Kidney (tissue), 13 donors: ENCODE measurements at regions not wholly inside any gene's neighbourhood (a gene's known extent, or its start where the extent isn't known, plus 50 kb on each side); places are given as distances from the start of the nearest gene placed in this dataset.

Source experiments
- DNase-seq, 5 donors: peaks; one replicate each; pipeline ENCODE4 v3.0.0-alpha.2; 2013 to 2020
- FAIRE-seq: peaks from 2 replicates; lab custom pipeline; 2012; peaks lifted over from hg19 to GRCh38; lab: Jason Lieb, UNC
- H3K27ac ChIP-seq, 2 donors: one replicate each; pipeline ENCODE4 v1.7.0; 2013; ENCODE audit warnings: low read depth in 2 of 2, low read length in 2 of 2, inconsistent platforms in 1 of 2
- H3K27me3 ChIP-seq: one replicate; pipeline ENCODE4 v1.7.1; 2013; ENCODE audit warnings: low read length, inconsistent platforms; ENCODE audit not compliant: control insufficient read depth, insufficient read depth
- H3K36me3 ChIP-seq, 3 donors: one replicate each; pipeline versions ENCODE4 v1.7.0 to v1.7.1; 2013; ENCODE audit warnings: low read length in 3 of 3, control low read depth in 1 of 3, inconsistent platforms in 1 of 3; ENCODE audit not compliant: insufficient read depth in 3 of 3, control insufficient read depth in 2 of 3
- H3K4me1 ChIP-seq, 3 donors: one replicate each; pipeline versions ENCODE4 v1.7.0 to v1.7.1; 2013; ENCODE audit warnings: low read length in 3 of 3, inconsistent platforms in 1 of 3, low read depth in 1 of 3; ENCODE audit not compliant: control insufficient read depth in 2 of 3, insufficient read depth in 2 of 3
- H3K4me3 ChIP-seq, 3 donors: one replicate each; pipeline versions ENCODE4 v1.7.0 to v1.8.1; 2013; ENCODE audit warnings: low read length in 3 of 3, control low read depth in 1 of 3, inconsistent platforms in 1 of 3
- H3K9ac ChIP-seq, 3 donors: one replicate each; pipeline versions ENCODE4 v1.7.0 to v1.7.1; 2013; ENCODE audit warnings: low read length in 3 of 3, control low read depth in 1 of 3, inconsistent platforms in 1 of 3
- H3K9me3 ChIP-seq, 3 donors: one replicate each; pipeline versions ENCODE4 v1.7.0 to v1.7.1; 2013; ENCODE audit warnings: low read length in 3 of 3, control low read depth in 1 of 3, inconsistent platforms in 1 of 3; ENCODE audit not compliant: control insufficient read depth in 2 of 3, insufficient read depth in 1 of 3
- CTCF ChIP-seq: IDR thresholded peaks from 3 replicates; pipeline ENCODE4 v1.5.1; 2012; ENCODE audit warnings: mild to moderate bottlenecking, moderate library complexity, borderline replicate concordance; ENCODE audit not compliant: insufficient read depth; ENCODE audit errors: extremely low read depth
- intact Hi-C: fragments of 100-400 bp; cut with DNase I; formaldehyde crosslinking; loops from one replicate; pipeline ENCODE4 v1.11.1; 2022
- donor health status: control.
- donor health status: control.
- donor health status: control.
- donor health status: control.
- donor health status: control.
- donor health status: DM: yes; HTN: yes; CAD: no.
- donor health status: Normal renal cell carcinoma (clear cell type).

DNA sequence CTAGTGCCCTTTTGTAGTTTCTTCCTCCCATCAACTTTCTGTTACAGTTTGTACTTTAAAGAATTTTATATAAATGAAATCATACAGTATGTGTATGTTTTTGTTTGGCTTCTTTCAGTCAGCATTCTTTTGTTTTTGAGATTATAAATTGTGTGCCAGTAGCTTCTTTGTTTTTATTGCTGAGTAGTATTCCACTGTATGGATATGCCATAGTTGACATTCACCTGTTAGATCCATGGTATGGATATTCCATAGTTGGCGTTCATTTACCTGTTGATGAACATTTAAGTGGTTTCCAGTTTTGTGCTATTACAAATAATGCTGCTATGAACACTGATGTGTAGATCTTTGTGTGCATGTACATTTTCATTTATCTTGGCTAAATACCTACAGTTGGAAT, 70.8 kb upstream of the SYPL1 start:
- FAIRE-seq: no peak

DNA sequence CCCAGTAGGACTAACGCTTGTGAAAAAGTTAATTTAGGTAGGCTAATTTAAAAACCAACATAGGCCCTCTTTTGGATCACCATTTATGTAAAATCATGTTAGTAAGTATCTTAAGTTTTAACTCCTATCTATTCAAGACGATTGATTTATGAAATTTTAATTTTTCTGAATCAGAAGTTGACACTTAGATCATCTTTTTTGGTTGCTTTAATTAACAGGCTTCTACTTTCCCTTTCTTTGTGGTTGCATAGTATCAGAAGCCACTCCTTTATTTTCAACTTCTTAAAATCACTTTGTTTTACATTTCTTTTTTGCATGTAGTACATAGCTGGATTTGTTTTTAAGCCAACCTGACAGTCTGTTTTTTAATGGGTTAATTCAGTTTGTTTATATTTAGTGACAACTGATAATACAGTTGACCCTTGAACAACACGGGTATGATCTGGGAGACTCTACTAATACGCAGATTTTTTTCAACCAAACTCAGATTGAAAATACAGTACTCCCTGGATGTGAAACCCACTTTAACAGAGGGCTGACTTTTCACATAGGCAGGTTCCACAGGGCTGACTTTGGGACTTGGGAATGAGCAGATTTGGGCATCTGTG, 69.7 kb upstream of the SYPL1 start:
- TF ChIP-seq CTCF: no peak
- intact Hi-C loops: no loop called here
- H3K36me3 ChIP-seq: no peaks in the 10 kb centered on the region
- FAIRE-seq (no peak), DNase-seq (no peak)
- no peaks in the 10 kb centered on the region for H3K9me3 ChIP-seq
- H3K27me3 ChIP-seq: no peaks in the 10 kb centered on the region
- no peaks in the 10 kb centered on the region for H3K4me1 ChIP-seq
- no peak overlapping the region for H3K4me3 ChIP-seq
- no peak overlapping the region for H3K9ac ChIP-seq
- no peak overlapping the region for H3K27ac ChIP-seq

More for the DNA sequence above, 70.8 kb upstream of the SYPL1 start:
- Histone ChIP-seq H3K4me3 (no peak overlapping the region), H3K9ac (no peak overlapping the region), H3K9me3 (no peaks in the 10 kb centered on the region), H3K36me3 (no peaks in the 10 kb centered on the region), H3K27ac (no peak overlapping the region), H3K27me3 (no peaks in the 10 kb centered on the region), H3K4me1 (no peaks in the 10 kb centered on the region)
- intact Hi-C loops: no loop called here
- TF ChIP-seq CTCF: no peak
- DNase-seq: no peak

DNA sequence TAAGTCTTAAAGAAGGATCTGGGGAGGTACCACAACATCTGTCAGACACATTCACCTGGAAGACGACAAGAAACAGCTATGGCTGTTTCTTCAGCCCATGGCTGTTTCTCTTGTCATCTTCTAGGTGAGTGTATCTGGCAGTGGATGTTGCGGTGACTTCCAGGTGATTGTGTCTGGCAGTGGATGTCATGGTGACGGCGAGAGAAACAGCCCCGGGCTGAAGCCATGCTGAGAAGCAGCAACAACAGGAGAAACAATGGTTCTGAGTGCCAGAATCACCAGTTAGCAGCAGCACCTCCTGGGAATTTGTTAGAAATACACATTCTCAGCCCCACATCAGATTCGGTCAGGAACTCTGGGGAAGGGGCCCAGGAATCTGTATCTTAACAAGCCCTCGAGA, 68.6 kb upstream of the SYPL1 start:
- H3K9ac ChIP-seq: no peak overlapping the region
- no peak overlapping the region for H3K4me3 ChIP-seq
- H3K27ac ChIP-seq: no peak overlapping the region
- H3K27me3 ChIP-seq: no peaks in the 10 kb centered on the region
- intact Hi-C loops: no loop called here
- no peak for DNase-seq
- H3K4me1 ChIP-seq: no peaks in the 10 kb centered on the region
- H3K9me3 ChIP-seq: no peaks in the 10 kb centered on the region
- H3K36me3 ChIP-seq: no peaks in the 10 kb centered on the region
- no peak for TF ChIP-seq CTCF
- no peak for FAIRE-seq

- FAIRE-seq: no peak
- DNase-seq: no peak
- Histone ChIP-seq H3K4me3 (no peak overlapping the region), H3K9me3 (no peaks in the 10 kb centered on the region), H3K4me1 (no peaks in the 10 kb centered on the region), H3K9ac (no peak overlapping the region), H3K27me3 (no peaks in the 10 kb centered on the region), H3K36me3 (no peaks in the 10 kb centered on the region), H3K27ac (no peak overlapping the region)
- no peak for TF ChIP-seq CTCF
- intact Hi-C loops: loop anchor here (5.0 to 10.0 kb wide), 2 partner anchors 283 to 556 kb away; no protein-coding TSS in a partner anchor
Measured at GRCh38 chr7:106179256-106179655, 67.1 kb upstream of the SYPL1 start.
